GM18868 (cell line): ENCODE measurements at regions not wholly inside any gene's neighbourhood (a gene's known extent, or its start where the extent isn't known, plus 50 kb on each side); places are given as distances from the start of the nearest gene placed in this dataset.
"Not testable (repeated sequence)": the region's sequence is repeated elsewhere in the genome, so short reads cannot be mapped to it uniquely, and the experiment has no call there.

Source experiments
- ATAC-seq: cut with Tn5 transposase; IDR thresholded peaks from one replicate; pipeline ENCODE4 v1.9.1; 2021; ENCODE audit warnings: mild to moderate bottlenecking, moderate library complexity; ENCODE audit not compliant: unreplicated experiment

DNA sequence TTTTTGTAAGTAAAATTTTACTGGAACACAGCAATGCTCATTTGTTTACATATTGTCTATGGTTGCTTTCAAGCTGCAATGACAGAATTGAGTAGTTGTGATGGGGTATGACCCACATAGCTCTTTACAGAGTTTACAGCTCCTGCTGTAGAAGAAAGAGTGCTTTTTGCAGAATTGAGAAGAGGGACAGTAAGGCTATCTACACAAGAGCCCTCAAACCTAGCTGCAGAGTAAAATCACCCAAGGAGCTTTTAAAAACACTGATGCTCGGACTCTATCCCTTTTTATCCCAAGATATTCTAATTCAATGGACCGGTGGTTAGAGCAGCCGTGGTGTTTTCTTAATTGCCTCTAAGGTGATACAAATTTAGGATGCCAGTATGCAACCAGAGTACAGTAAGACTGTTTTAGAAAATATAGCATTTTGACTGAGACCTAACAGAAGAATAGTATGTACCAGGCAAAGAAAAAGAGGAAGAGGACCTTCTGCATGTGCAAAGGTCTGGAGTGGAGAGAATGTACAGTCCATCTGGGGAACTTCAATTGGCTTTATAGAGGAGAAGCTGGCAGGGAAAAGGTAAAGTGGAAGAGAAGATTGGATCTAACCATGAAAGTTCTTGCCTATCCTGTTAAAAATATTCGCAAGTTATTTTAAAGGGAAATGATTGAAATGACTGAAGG, 663.6 kb upstream of the CPEB2 start:
- no peak for ATAC-seq

DNA sequence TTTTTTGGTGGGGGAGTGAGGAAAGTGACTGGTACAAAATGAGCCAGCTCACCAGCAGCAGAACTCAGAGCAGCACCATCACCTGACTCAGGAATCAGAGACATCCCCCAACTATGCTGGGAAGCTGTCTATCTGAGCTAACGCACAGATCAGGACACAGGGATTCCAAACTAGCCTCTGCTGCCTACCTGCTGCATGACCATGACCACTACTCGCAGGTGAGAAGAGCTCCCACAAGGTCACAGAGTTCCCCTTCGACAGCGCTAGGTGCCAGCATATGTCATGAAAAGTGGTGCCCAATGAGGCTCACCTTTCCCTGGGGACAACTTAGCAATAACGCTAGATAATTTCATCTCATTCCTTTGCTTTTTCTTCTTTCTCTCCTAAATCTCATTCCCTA, 662.6 kb upstream of the CPEB2 start:
- ATAC-seq = no peak

DNA sequence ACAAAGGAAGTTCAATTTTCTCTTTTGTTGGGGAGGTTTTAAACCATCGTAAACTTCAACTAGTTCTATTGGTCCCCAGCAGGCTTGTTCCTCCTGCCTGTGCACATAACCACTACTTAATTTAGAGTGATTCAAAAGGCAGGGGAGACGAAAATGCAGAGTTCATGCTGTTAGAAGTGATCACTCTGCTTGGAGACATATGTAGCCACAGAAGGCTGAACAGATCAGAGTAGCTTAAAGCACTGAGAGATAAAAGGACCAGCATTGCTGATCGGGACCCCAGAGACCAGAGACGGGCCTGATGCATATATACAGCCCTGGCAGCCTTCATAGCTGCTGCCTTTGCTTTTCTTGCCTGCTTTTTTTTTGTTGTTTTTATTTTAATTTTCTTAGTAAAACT, 662.0 kb upstream of the CPEB2 start:
- ATAC-seq = no peak

DNA sequence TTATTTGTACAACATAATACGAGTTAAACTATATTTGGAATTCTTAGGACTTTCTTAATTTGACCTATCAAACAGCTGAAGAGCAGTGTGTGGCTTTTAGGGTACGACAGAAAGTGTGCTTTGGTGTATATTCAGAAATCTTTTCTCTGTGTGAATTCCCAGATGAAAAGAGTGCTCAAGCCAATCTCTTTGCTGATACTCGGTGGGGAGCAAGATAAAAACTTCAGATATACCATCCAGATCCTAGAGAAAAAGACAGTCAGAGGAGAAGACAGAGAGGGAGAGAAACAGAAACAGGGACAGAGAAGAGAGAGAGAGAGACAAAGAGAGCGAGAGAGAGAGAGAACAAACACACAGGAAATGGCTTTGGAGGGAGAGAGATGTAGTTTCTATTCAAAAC, 658.3 kb upstream of the CPEB2 start:
- ATAC-seq = no peak

DNA sequence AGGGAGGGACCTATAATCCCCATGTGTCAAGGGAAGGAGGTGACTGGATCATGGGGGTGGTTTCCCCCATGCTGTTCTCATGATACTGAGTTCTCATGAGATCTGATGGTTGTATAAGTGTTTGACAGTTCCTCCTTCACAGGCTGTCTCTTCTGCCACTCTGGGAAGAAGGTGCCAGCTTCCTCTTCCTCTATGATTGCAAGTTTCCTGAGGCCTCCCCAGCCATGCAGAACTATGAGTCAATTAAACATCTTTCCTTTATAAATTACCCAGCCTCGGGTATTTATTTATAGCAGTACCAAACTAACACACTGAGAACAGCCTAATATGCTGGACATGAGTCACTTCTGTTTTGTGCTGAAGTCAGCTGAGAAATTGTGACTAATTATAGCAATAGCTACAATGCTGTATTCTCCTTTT, 656.9 kb upstream of the CPEB2 start:
- ATAC-seq = peak; percentile 79

DNA sequence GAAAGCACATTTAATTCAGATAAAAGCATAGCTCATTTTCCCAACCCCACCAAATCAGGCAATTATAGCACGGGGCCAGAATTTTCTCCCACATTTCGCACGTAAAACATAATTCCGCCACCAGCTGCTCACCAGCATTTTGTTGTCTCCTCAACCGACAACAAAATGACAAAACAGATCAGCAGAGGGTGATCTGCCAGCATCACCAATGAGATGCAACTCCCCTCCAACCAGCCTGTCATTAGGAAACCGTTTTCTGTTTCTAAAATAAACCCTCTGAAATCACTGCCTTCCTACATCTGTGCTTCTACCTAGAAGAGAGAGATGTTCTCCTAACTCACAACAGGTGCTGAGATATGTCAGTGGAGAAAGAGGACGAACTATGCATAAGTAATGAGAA, 654.8 kb upstream of the CPEB2 start:
- no peak for ATAC-seq

DNA sequence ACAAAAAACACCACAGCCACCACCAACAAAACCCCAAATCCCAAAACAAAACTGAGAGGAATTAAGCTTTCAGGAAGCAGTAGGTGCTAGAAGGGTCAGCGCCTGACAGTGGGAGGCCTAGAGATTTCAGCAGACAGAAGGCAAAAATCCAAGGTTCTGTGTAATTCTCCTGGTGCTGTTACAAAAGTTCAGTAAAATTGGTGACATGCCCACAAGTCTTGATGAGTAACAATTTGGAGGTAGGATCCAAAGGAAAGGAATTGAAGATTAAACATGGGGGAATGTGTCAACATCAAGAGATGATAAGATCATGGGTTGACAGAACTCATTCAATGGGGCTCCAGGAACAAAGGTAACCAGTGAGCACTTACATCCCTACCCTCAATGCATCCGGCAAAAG, 653.8 kb upstream of the CPEB2 start:
- no peak for ATAC-seq

DNA sequence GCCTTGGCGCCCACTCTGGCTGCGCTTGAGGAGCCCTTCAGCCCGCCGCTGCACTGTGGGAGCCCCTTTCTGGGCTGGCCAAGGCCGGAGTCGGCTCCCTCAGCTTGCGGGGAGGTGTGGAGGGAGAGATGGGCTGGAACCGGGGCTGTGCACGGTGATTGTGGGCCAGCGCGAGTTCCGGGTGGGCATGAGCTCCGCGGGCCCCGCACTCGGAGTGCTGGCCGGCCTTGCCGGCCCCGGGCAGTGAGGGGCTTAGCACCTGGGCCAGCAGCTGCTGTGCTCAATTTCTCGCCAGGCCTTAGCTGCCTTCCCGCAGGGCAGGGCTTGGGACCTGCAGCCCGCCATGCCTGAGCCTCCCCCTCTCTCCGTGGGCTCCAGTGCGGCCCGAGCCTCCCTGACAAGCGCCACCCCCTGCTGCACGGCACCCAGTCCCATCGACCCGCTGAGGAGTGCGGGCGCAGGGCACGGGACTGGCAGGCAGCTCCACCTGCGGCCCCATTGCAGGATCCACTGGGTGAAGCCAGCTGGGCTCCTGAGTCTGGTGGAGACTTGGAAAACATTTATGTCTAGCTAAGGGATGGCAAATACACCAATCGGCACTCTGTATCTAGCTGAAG, 643.6 kb upstream of the CPEB2 start:
- ATAC-seq = not testable (repeated sequence)

DNA sequence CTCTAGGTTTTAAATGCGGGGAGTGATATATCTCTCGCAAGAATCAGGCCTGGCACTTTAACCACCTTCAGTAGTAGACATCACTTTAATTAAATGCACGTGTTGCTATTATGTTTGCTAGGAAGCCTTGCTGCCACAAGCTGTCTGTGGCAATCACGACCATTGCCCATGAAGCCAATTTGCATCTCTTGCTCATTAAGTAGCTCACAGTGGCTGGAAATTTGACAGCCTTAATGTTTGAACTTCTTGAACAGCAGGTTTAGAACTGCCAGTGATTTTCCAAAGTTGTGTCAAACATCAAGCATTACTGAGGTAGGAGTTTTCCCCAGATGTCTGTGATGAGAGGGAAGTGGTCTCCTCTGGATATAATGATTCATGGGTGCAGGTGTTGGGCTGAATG, 642.3 kb upstream of the CPEB2 start:
- ATAC-seq = no peak

DNA sequence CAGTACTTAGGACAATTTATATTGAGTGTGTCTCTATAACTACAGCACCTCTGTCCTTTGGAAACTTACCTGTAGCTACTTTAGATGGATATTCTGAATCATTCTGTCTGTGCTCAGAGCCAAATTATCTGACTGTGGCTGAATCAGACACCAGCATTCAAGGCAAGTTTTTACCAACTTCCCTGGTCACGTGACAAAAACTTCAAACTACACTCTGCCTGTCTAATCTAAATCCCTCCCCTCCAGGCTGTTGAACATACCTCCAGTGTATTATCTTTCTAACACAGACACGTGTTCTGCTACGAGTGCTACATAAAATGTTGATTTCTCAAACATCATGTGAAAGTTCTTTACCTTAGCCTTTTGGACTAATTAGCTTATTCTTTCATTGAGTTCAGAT, 641.2 kb upstream of the CPEB2 start:
- no peak for ATAC-seq

DNA sequence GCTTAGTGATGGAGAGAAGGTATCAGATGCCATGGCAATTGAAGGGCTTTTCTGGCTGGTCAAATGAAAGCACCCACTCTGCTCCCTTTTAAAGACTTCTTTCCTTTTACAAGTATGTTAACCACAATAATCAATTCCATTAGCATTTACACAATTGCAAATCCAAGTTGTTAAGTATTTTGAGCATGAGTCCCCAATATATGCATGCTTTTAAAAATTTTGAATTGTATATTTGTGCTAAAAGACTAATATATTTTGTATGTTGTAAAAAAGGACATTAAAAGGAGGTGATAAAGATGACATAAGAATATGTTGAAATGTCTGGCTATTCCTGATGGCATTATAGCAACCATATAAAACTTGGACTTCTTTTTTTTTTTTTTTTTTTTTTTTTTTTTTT, 639.9 kb upstream of the CPEB2 start:
- no peak for ATAC-seq

DNA sequence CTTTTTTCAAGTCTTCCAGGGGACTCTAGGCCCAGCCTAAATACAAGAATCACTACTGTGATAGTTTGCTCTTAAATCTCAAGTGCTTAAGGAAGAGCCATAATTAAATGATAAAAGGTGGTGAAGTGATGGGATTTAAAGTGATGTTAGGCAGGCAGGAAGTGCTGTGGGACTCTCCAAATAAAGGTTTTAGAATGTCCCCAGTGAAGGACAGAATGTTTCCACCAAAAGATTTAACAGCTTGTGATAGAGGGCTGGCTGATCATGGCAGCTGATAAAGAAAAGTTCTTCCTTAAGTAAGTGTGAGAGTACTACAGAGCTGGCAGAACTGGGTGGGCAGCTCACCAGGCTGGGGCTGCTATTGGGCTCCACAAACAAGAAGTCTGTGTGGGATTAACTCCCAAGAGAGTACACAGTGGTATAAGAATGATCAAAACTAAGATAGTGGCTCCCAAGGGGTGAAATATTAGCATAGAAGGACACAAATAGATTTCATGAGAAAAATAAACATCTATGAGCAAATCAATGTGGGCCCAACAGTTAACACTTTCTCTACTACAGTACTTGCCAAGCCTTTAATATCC, 637.2 kb upstream of the CPEB2 start:
- no peak for ATAC-seq

DNA sequence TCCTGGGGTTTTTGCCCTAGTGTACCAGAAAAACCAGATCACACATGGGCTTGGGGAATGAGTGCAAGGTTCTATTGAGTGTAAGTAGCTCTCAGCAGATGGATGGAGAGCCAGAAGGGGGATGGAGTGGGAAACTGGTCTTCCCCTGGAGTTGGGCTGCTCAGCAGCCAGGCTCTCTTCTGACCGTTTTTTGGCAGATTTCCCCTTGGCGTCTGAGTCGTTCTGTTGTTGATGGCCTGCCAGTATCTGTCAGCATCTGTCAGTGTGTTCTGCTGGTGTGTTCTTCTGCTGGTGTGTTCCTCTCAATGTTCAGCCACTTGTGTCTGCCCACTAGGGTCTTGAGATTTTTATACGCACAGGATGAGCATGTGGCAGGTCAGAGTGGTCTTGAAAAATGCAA, 633.9 kb upstream of the CPEB2 start:
- no peak for ATAC-seq

DNA sequence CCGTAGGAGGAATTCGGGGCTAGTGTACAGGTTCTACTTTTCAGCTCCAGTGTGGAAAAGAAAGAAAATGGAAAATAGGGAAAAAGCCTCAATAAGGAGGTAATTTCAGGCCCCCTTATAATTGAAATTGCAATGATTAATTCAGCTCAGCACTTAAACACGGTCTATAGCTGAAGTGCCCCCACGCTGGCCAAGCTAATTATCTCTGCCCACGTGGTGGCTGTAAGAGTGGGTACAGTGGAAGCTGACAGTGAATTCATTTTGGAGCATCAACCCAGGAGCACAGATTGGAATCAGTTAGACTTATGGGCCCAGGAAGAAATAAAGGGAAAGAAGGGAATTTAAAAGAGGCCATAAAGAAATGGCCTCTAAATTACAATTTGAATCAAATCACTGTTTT, 631.1 kb upstream of the CPEB2 start:
- ATAC-seq = no peak

DNA sequence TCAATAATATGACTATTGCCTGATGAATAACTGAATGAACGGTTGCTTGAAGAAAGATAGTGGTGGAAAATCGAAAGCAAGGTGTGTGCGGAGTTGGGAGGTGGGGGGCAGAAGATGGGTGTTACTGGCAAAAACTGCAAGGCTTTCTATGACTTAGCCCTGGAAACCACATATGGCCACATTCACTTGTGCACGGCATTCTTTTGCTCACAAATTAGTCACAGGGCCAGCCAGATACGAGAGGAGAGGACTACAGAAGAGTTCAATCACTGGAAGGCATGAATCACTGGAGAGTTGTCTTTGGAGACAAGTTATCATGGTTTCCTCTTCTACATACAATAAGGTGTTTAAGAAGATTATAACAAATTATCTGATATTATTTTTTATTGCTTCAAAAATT, 626.5 kb upstream of the CPEB2 start:
- ATAC-seq = no peak

DNA sequence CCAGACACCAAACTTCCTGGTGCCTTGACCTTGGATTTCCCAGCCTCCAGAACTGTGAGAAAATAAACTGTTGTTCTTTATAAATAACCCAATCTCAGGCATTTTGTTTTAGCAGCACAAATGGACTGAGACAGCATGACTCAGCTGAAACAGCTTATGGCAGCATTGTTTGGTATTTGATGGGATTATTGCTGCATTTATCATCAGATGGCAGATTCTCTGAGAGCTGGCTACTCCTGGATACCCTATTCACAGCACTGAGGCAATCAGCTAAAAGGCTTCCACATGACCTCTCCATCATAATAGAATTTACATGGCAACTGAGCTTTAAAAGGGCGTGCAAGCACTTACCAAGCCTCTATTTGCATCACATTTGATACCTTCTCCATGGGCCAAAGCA, 623.1 kb upstream of the CPEB2 start:
- no peak for ATAC-seq

DNA sequence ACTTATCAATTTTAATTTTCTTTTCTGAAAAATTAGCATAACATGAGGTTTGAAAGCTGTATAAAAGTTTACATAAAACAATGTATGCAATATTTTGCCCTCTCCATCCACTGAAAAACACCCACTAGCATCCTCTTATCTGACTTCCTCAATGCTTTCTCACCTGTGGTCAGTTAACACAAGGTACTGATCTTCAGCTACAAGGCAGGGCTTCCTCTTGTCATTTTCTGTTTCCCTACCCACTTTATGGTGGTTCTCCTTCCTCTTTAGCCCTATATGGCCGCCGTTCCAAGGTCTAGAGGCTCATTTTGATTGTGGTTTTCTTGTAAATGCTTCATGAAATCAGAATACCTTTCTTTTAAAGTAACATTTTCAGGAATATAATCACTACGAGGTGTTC, 618.6 kb upstream of the CPEB2 start:
- peak; percentile 60 for ATAC-seq

DNA sequence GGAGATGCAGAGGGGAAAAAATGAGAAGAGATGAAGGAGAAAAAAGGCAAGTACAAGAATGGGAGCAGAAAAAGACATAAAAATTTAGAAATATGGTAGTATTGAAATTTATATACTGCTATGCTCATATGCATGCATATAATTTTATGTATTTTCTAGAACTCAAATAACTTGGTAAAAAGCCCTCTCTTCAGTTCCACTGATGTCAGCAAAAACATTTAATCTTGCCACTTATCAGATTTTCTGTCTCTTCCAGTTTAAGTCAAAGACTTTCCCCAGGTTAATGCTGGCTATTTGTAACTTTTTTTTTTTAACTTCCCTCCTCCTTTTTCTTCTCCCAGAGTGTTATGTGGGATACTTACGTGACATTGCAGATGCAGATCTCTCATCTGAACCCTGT, 617.5 kb upstream of the CPEB2 start:
- ATAC-seq = no peak

DNA sequence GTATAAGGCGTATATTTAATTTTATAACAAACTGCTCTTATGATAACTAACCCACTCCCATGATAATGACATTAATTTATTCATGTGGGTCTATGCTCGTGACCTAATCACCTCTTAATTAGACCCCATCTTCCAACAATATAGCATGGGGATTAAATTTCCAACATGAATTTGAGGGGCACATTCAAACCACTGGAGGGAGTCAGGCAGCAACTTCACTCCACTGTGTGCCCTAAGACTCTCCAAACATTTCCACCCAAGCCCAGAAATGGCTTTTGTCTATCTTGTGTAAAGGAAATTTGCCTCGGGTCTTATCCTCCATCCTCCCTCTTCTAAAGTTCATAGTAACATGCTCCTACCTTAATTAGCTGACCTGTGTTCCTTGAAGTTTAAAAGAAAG, 616.1 kb upstream of the CPEB2 start:
- no peak for ATAC-seq

DNA sequence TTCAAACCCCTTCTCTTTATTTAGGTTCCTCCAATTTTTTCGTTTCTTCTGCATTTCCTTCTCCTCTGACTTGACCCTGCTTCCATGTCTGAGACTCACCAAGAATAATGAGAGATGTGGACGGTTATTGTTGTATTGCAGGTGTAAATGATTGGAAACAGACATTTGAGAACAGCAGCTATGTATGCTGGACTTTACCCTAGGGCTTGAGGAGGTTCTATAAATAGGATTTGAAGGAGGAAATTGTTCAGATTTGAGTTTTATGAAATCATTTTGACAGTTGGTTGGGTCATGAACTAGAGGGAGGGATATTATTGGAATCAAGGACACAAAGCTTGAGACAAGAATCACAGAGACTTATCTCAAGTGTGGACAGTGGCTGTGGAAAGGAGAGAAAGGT, 614.6 kb upstream of the CPEB2 start:
- ATAC-seq = no peak

DNA sequence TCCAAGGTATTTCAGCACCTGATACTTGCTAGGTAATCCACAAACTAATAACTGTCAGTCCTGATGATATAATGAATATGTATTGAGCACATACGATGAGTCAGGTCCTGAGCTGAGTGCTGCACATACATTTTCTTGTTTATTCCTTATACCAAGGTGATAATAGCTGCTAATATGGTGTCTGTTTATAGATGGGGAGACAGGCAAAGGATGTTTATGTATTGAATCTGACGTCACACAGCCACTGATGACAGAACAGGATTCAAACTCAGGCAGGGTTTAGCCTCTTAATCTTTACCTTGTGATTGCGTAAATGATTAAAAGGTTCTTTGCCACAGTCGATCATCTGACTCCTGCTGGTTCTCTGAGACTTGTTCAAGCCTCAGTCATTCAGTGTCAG, 609.9 kb upstream of the CPEB2 start:
- no peak for ATAC-seq

DNA sequence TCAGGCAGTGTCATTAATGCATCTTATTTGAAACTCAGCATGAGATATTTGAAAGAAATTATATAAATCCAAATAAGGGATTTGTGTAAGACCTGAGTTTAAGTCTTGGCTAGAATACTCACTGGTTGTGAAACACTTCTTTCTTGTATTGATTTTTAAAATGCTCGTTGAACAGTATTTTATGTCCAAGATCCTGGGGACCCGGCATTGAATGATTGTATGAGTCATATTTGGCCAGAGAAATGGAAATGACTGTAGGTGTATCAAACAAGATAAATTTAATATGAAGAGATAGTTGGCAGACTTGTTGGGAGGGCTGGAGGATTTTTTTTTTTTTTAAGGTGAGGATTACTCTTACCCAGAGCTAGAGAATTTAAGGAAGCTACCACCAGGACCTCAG, 606.1 kb upstream of the CPEB2 start:
- ATAC-seq = no peak

DNA sequence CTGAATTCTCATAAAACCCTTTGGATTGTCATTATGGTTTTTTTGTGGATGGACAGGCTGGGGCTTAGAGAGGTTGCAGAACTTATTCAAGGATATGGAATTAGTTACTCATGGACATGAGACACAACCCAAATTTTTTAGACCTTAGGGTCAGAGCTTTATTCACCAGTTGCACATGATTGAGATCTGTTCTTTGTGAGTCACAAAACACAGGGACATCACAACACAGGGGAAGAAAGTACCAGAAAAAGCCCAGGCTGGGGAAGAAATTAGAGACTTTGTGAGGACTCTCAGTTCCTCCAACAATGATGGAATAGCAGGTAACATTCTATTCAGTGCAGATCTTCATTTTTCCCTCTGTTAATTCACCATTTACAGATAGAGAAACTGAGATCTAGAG, 602.4 kb upstream of the CPEB2 start:
- ATAC-seq = no peak
